HG03520 (cell line): ENCODE measurements at regions not wholly inside any gene's neighbourhood (a gene's known extent, or its start where the extent isn't known, plus 50 kb on each side); places are given as distances from the start of the nearest gene placed in this dataset.

Experiments
- ATAC-seq: cut with Tn5 transposase; IDR thresholded peaks from one replicate; pipeline ENCODE4 v1.9.1; 2021; ENCODE audit warnings: mild to moderate bottlenecking, moderate library complexity; ENCODE audit not compliant: unreplicated experiment

GRCh38 chr14:97283841-97284240 lies 486.7 kb downstream of the VRK1 start:
- no peak for ATAC-seq

- ATAC-seq = no peak
These were observed 490.8 kb downstream of the VRK1 start for GRCh38 chr14:97287956-97288355.

DNA sequence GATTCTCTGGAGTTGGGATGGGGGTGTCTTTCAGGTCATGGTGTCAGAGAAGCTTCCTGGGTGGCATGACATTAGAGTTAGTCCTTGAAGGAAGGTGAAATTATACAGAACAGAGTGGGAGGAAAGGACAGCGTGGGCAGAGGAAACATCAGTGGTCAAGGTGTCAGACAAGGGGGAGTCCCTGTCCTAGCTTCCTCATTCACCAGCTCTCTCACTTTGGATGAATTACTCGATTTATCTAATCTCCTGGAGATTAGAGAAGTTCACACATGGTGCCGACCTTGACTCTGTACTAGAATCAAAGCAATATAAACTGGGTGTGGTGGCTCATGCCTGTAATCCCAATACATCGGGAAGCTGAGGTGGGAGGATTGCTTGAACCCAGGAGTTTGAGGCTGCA lies 492.9 kb downstream of the VRK1 start:
- ATAC-seq = no peak

DNA sequence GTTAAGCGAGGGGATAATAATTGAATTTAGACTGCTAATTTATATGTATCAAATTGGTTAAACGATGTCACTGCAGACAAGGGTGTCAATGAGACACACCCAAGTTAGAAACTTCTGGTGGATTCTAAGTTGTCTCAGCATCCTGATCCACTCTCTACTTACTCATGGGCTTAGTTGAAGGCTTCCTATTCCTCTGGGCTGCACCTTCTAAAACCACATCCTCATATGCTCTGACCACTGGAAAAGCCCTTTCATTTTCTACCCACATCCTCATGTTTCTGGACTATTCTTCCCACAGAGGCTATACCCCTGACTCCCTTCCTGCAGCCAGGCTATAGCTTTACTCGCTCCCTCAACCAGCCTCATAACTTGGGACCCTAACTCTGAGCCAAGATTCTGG lies 493.8 kb downstream of the VRK1 start:
- no peak for ATAC-seq

GRCh38 chr14:97293659-97294058 lies 496.5 kb downstream of the VRK1 start:
- no peak for ATAC-seq

GRCh38 chr14:97295108-97295710 lies 498.0 kb downstream of the VRK1 start:
- no peak for ATAC-seq

DNA sequence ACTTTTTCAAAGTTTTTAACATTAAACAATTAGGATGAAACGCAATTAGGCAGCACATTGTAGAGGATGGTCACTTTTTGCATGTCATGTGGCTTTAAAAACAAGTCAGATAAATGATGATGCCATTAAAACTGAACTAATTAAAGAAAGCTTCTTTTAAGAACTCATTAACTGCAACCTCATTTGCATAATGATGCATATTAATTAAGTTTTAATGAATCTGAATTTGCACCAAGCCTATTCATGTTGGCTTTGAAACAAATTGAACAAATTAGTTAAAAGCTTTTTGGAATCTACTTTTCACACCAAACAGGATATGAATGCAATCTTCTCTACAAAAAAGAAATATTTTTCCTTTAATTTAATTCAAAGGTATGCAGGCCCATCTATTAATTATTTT lies 499.0 kb downstream of the VRK1 start:
- ATAC-seq = no peak

DNA sequence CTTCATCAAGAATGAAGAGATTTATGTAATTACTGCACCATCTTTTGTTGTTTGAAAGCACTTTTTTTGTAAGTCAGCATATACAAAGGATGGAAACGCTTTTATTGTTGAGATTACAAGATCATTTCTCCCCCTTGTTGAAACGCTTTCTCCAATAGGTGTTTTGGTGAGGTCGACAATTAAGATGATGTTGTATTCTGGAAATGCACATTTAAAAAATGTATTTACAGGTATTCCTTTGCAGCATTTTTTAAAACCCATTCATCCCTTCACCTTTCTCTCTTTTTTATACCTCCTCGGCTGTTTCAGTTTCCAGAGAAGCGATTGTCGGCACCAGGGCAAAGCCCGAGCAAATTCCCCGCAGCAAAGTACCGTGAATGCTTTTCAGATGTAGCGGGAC lies 499.9 kb downstream of the VRK1 start:
- ATAC-seq = no peak

DNA sequence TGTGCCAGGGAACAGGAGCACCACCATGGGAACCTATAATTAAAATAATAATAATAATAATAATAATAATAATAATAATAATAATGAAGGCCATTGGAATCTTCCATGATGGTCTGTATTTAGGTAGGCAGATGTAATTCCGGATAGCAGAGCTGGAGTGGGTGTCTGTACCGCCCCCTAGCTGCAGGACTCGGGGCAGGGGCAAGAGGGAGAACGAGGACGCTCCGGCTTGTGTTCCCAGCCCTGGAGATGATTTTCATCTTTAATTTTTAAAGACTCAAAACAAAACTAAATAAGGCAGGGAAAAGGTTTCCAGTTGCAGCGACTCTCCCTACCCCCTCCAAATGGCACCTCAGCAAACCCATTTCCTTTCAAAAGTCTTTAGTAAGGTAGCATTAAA lies 501.1 kb downstream of the VRK1 start:
- ATAC-seq = no peak

- ATAC-seq = no peak
These were observed 501.6 kb downstream of the VRK1 start for GRCh38 chr14:97298736-97299135.

GRCh38 chr14:97299661-97300060 lies 502.5 kb downstream of the VRK1 start:
- no peak for ATAC-seq

GRCh38 chr14:97301931-97302559 lies 504.9 kb downstream of the VRK1 start:
- ATAC-seq = no peak

GRCh38 chr14:97306133-97306759 lies 509.1 kb downstream of the VRK1 start:
- peak; percentile 59 for ATAC-seq

DNA sequence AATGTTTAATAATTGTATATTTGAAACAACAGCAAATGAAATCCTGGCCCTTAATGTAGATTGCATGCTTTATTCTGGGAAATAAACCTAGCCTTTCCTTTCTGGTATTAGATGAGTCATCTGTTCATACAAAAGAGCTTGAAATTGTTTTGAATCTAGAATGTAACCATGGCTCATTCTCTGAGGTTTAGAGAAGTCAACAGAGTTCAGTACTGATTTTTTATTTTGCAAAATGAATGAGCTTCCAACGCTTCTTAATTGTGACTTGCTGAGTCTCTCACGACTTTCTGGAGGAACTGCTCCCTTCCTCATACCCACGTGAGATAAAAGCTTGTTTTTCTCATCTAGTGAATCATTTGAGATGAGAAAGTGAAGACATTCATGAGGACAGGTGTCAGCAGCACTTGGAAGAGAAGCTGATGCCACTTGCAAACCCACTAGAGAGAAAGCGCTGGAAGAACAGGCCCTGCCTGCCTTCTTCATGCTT lies 509.6 kb downstream of the VRK1 start:
- peak; percentile 66 for ATAC-seq

DNA sequence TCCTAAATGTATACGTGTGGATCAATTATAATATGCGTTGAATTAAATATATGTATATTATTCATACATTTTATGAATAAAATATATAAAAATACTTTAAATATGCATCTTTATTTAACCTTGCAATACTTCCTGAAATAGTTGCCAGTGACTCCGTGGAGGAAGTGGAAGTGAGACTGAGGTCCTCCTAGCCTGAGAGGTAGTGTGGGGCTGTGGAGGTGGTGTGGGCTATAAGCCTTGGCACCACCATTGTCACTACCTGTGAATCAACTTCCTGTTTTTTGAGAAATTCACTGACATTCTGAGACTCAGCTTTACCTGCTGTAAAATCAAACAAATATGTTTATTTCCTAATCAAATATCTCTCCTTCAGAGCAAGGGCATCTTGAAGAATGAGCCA lies 514.2 kb downstream of the VRK1 start:
- ATAC-seq = no peak

DNA sequence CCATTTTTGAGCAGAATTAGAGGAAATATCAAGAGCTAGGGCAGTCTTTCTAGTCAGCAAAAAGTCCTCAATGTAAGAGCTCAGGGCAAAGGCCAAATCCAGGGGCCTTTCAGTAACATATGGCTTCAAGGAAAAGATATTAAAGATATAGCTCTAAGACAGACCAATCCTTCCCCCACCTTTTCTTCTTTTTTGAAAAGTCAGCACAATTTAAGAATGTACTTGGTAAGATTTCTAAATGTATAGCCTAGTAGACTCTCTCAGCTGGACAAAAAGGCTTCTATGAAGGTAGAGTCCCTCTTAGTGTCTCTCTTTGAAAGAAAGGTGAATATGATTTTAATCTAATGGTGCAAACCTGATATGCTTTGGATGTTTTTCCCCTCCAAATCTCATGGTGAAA lies 515.7 kb downstream of the VRK1 start:
- no peak for ATAC-seq

DNA sequence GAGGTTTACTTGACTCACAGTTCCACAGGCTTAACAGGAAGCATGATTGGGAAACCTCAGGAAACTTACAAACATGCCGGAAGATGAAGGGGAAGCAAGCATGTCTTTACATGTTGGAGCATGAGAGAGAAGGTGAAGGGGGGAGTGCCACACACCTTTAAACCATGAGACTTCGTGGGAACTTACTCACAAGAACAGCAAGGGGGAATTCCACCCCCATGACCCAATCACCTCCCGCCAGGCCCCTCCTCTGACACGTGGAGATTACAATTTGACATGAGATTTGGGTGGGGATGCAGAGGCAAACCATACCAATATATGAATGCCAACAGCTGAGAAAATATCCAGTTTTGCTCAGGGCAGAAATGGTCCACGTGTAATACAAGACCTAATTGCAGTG lies 518.6 kb downstream of the VRK1 start:
- ATAC-seq = no peak

- ATAC-seq = no peak
These were observed 521.2 kb downstream of the VRK1 start for GRCh38 chr14:97318380-97318779.

DNA sequence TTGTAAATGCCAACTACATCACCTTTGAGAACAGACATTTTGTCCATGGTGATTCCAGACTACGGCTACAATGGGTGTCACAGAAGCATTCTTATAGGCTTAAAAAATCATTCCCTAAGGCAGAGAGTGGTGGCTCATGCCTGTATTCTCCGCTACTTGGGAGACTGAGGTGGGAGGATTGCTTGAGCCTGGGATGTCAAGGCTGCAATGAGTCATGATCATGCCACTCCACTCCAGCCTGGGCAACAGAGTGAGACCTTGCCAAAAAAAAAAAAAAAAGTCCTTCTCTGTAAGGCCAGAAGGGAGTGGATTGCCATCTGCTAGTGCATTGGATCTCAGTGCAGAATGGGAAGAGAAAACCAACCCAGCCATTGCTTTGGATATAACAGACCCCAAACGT lies 522.5 kb downstream of the VRK1 start:
- no peak for ATAC-seq

- no peak for ATAC-seq
These were observed 531.6 kb downstream of the VRK1 start for GRCh38 chr14:97328743-97329142.

DNA sequence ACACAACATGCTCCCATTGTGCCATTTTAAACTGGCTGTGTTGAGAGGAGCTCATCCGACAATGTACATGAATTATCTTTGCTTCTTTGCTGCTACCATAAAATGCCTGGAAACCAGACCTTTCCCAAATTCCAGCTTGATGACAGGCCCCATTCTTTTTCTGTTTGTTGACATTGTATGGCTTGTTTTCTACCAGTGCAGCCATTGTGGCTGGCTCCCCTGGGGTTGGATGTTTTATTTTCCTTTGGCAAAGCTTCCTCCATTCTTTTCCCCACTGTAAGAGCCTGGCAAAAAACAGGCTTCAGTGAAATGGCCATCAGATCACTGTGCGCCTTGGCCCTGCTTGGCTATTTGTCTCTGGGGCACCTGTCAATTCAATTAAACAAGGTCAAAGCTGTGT lies 532.5 kb downstream of the VRK1 start:
- ATAC-seq = no peak

DNA sequence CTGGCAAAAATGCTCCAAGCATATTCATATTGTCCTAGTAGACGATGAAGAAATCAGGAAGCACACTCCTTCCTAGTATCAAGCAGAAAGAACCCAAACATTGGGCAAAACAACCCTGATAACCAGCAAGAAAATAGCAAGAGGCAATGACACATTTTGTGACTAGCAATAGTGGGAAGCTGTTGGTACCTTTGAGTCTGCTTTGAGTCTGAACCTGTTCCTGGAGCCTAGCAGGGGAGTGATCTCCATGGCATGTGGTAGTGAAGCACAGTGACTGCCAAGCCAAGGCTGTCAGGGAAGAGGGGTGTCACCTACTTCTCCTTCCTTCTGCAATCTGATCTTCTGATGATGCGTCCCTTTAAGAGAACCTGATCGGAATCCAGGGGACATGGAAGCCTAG lies 533.9 kb downstream of the VRK1 start:
- no peak for ATAC-seq
